A549 (cell line): ENCODE measurements at regions not wholly inside any gene's neighbourhood (a gene's known extent, or its start where the extent isn't known, plus 50 kb on each side); places are given as distances from the start of the nearest gene placed in this dataset.

ENCODE experiments used
- ATAC-seq, 2 experiments: fragments of 200-7000 bp in 1 of 2; fragments of >200 bp in 1 of 2; cut with Nextera tagmentation in 1 of 2; cut with Tn5 transposase in 1 of 2; 3 replicates each; pipeline versions ENCODE4 v1.8.0 to v1.9.1; 2018 to 2020; ENCODE audit warnings: mild to moderate bottlenecking in 1 of 2, moderate library complexity in 1 of 2
- CTCF ChIA-PET: fragments of 300-600 bp; sonication (Branson Sonifier 250); formaldehyde crosslinking; extraction: SDS; loops from one replicate; lab custom pipeline; 2021; ENCODE audit warnings: antibody characterized with exemption, inconsistent platforms; lab: Yijun Ruan, JAX
- POLR2A ChIA-PET: fragments of 350-600 bp; formaldehyde crosslinking; extraction: SDS; loops from one replicate; lab custom pipeline; 2021; ENCODE audit warnings: antibody characterized with exemption, inconsistent platforms; lab: Yijun Ruan, JAX
- DNase-seq, 2 experiments: peaks; one replicate each; pipeline versions ENCODE4 v3.0.0 to v3.0.0-alpha.2; 2011 to 2016; ENCODE audit warnings: low read depth in 1 of 2, low spot score in 1 of 2
- FAIRE-seq: peaks from 2 replicates; lab custom pipeline; 2011; peaks lifted over from hg19 to GRCh38; lab: Jason Lieb, UNC
- H3K27ac ChIP-seq, 2 experiments: fragments of >200 bp; sonication (Bioruptor Twin); formaldehyde crosslinking; 3 replicates each; pipeline ENCODE4 v1.5.1; 2016 to 2017
- H3K4me1 ChIP-seq: fragments of >200 bp; sonication (Bioruptor Twin); formaldehyde crosslinking; 3 replicates; pipeline ENCODE4 v1.6.1; 2016
- H3K4me2 ChIP-seq: fragments of >200 bp; sonication (Bioruptor Twin); formaldehyde crosslinking; 3 replicates; pipeline ENCODE4 v1.6.1; 2016
- H3K4me3 ChIP-seq: fragments of >200 bp; sonication (Bioruptor Twin); formaldehyde crosslinking; 3 replicates; pipeline ENCODE4 v1.5.1; 2016
- H3K9me3 ChIP-seq: fragments of >200 bp; sonication (Bioruptor Twin); formaldehyde crosslinking; 3 replicates; pipeline ENCODE4 v1.6.1; 2016
- ATOH8 ChIP-seq: fragments of 250-450 bp; sonication (Bioruptor Pico); IDR thresholded peaks from 2 replicates; pipeline ENCODE4 v1.5.0; 2020; ENCODE audit warnings: low read depth, mild to moderate bottlenecking, moderate library complexity
- BCL3 ChIP-seq: fragments of >200 bp; sonication (Bioruptor Twin); formaldehyde crosslinking; IDR thresholded peaks from 3 replicates; pipeline ENCODE4 v1.6.1; 2016
- CEBPB ChIP-seq, 2 experiments: fragments of >200 bp in 1 of 2; sonication (Bioruptor Twin) in 1 of 2; formaldehyde crosslinking in 1 of 2; IDR thresholded peaks; 2 replicates each; pipeline ENCODE4 v1.6.1; 2012 to 2016
- CTCF ChIP-seq: fragments of >200 bp; sonication (Bioruptor Twin); formaldehyde crosslinking; IDR thresholded peaks from 3 replicates; pipeline ENCODE4 v1.5.1; 2016
- FOSB ChIP-seq: fragments of 250-450 bp; sonication (Bioruptor Pico); IDR thresholded peaks from 2 replicates; pipeline ENCODE4 v1.5.0; 2020; ENCODE audit warnings: mild to moderate bottlenecking, moderate library complexity
- GATA3 ChIP-seq: IDR thresholded peaks from 2 replicates; pipeline ENCODE4 v1.6.1; 2012; ENCODE audit warnings: borderline replicate concordance
- HEYL ChIP-seq: fragments of 250-450 bp; sonication (Bioruptor Pico); IDR thresholded peaks from 2 replicates; pipeline ENCODE4 v1.8.0; 2021; ENCODE audit warnings: mild to moderate bottlenecking, moderate library complexity
- HMGXB4 ChIP-seq: fragments of 250-450 bp; sonication (Bioruptor Pico); IDR thresholded peaks from 2 replicates; pipeline ENCODE4 v1.5.0; 2021; ENCODE audit warnings: mild to moderate bottlenecking, moderate library complexity, borderline replicate concordance
- HOXA7 ChIP-seq: fragments of 250-450 bp; sonication (Bioruptor Pico); IDR thresholded peaks from 2 replicates; pipeline ENCODE4 v1.5.0; 2020; ENCODE audit warnings: mild to moderate bottlenecking, moderate library complexity
- HOXB5 ChIP-seq: fragments of 250-450 bp; sonication (Bioruptor Pico); IDR thresholded peaks from 2 replicates; pipeline ENCODE4 v1.5.0; 2020; ENCODE audit warnings: mild to moderate bottlenecking, moderate library complexity
- KDM1A ChIP-seq: fragments of 200-600 bp; sonication (generic); IDR thresholded peaks from 2 replicates; pipeline ENCODE4 v1.6.1; 2016; ENCODE audit warnings: low read depth, mild to moderate bottlenecking
- MAFK ChIP-seq: fragments of 450-650 bp; IDR thresholded peaks from 2 replicates; pipeline ENCODE4 v1.6.1; 2014; ENCODE audit not compliant: partially characterized antibody
- MYC ChIP-seq: IDR thresholded peaks from 2 replicates; pipeline ENCODE4 v1.6.1; 2012; ENCODE audit warnings: mild to moderate bottlenecking, inconsistent platforms, low read length, improper control_type of control experiment, borderline replicate concordance
- NFE2L2 ChIP-seq: fragments of 150-350 bp; conservative IDR thresholded peaks from 2 replicates; pipeline ENCODE4 v1.6.1; 2014; ENCODE audit warnings: low read length
- PBX3 ChIP-seq: IDR thresholded peaks from 2 replicates; pipeline ENCODE4 v1.6.1; 2012
- POLR2A ChIP-seq: IDR thresholded peaks from 2 replicates; pipeline ENCODE4 v1.6.1; 2012; ENCODE audit warnings: mild to moderate bottlenecking, low read length
- RARB ChIP-seq: fragments of 250-450 bp; sonication (Bioruptor Pico); IDR thresholded peaks from 2 replicates; pipeline ENCODE4 v1.8.0; 2021; ENCODE audit warnings: mild to moderate bottlenecking, moderate library complexity
- REST ChIP-seq: fragments of 200-600 bp; sonication (generic); IDR thresholded peaks from 2 replicates; pipeline ENCODE4 v1.6.1; 2016; ENCODE audit warnings: antibody characterized with exemption, mild to moderate bottlenecking, moderate library complexity
- RFX5 ChIP-seq: fragments of 450-650 bp; IDR thresholded peaks from 2 replicates; pipeline ENCODE4 v1.7.1; 2014; ENCODE audit warnings: antibody characterized with exemption, mild to moderate bottlenecking, moderate library complexity
- SMC3 ChIP-seq: fragments of >200 bp; sonication (Bioruptor Twin); formaldehyde crosslinking; IDR thresholded peaks from 3 replicates; pipeline ENCODE4 v1.6.1; 2018; ENCODE audit warnings: inconsistent platforms
- TP53 ChIP-seq: fragments of 250-450 bp; sonication (Bioruptor Pico); IDR thresholded peaks from 2 replicates; pipeline ENCODE4 v1.5.0; 2021; ENCODE audit warnings: mild to moderate bottlenecking, moderate library complexity
- ZC3H11A ChIP-seq: fragments of 450-650 bp; IDR thresholded peaks from 2 replicates; pipeline ENCODE4 v1.6.1; 2014; ENCODE audit warnings: antibody characterized with exemption, mild to moderate bottlenecking
- ZFP36 ChIP-seq: fragments of 450-650 bp; IDR thresholded peaks from 2 replicates; pipeline ENCODE4 v1.6.1; 2014; ENCODE audit warnings: borderline replicate concordance; ENCODE audit not compliant: partially characterized antibody
- WGBS: methylation state at CpG from one replicate; pipeline ENCODE4 v1.1.6; 2017; ENCODE audit errors: missing lambda C conversion rate; 5-methylcytosine and 5-hydroxymethylcytosine counted together

GRCh38 chr4:169922632-169923276, 103.4 kb downstream of the MFAP3L start:
- DNase-seq (no peak), ATAC-seq (peak in 1 of 2 experiments; percentile 54; a peak in 2 of 6 replicates), FAIRE-seq (no peak)
- Histone ChIP-seq H3K4me3 (no peak overlapping the region), H3K4me2 (no peak overlapping the region), H3K4me1 (peaks cover 15% of the 10 kb centered on the region), H3K9me3 (no peaks in the 10 kb centered on the region), H3K27ac (no peak overlapping the region)
- ChIA-PET POLR2A (no interaction called here), CTCF (interaction anchor here (0.8 kb wide), 1 partner anchor 310 kb away, joined by 3 read pairs; no protein-coding TSS in a partner anchor)
- TF ChIP-seq GATA3 (no peak), KDM1A (no peak), RARB (no peak), REST (no peak), MAFK (peak; percentile 73), RFX5 (no peak), CEBPB (IDR thresholded peaks at IDR 0.05) (peak; percentile 26 to 41; a peak in 2 of 4 replicates)
- 22% methylated on average over 3 of the region's 3 CpGs for WGBS

GRCh38 chr4:169921732-169922131, 104.5 kb downstream of the MFAP3L start:
- Histone ChIP-seq H3K4me1 (peaks cover 15% of the 10 kb centered on the region), H3K27ac (no peak overlapping the region), H3K4me2 (no peak overlapping the region), H3K4me3 (no peak overlapping the region), H3K9me3 (0 out of 3 replicates have a peak, but pooled peaks cover 4% of the 10 kb centered on the region)
- FAIRE-seq (no peak), ATAC-seq (no peak), DNase-seq (no peak)
- TF ChIP-seq NFE2L2 (no peak), MYC (no peak), PBX3 (no peak), SMC3 (no peak)
- ChIA-PET POLR2A (no interaction called here), CTCF (no interaction called here)
- WGBS: 36% methylated on average over 1 of the region's 1 CpG

GRCh38 chr4:169921237-169921636, 105.0 kb downstream of the MFAP3L start:
- Histone ChIP-seq H3K27ac (no peak overlapping the region), H3K9me3 (0 out of 3 replicates have a peak, but pooled peaks cover 7% of the 10 kb centered on the region), H3K4me3 (no peak overlapping the region), H3K4me1 (peaks cover 15% of the 10 kb centered on the region), H3K4me2 (no peak overlapping the region)
- POLR2A ChIA-PET: no interaction called here
- CTCF ChIA-PET: no interaction called here
- DNase-seq (no peak), ATAC-seq (no peak), FAIRE-seq (no peak)
- 68% methylated on average over 9 of the region's 9 CpGs for WGBS
- TF ChIP-seq HEYL (no peak), CTCF (no peak), MYC (no peak), ZC3H11A (no peak), ZFP36 (no peak), ATOH8 (CRISPR knock-in tag) (no peak), SMC3 (no peak), POLR2A (no peak), RFX5 (no peak), HMGXB4 (no peak), HOXA7 (CRISPR knock-in tag) (no peak), HOXB5 (CRISPR knock-in tag) (no peak), TP53 (CRISPR knock-in tag) (no peak), FOSB (CRISPR knock-in tag) (no peak), BCL3 (no peak)
